ENCODE measurements at regions not wholly inside any gene's neighbourhood (a gene's known extent, or its start where the extent isn't known, plus 50 kb on each side); places are given as distances from the start of the nearest gene placed in this dataset.

DNA sequence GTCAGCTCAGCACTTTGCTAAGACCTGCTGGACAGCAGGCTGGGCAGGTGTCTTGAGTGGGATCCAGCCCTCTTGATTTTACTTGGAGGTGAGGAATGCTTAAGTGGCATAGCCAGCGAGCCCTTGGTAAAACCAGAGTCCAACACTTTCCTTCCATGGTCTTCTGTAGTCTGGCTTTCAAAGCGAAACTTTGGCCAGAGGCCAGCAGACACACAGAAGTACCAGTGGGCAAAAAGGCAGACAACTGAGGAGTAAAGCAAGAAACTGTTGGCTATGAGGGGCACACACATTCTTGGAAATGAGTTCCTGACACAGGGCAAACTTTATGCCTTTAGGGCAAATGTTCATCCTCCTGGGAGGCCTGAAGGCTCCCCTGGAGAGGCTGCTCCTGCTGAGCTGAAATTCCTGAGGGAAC lies 281.0 kb upstream of the POU3F1 start:
- TF ChIP-seq, protein P1, sequence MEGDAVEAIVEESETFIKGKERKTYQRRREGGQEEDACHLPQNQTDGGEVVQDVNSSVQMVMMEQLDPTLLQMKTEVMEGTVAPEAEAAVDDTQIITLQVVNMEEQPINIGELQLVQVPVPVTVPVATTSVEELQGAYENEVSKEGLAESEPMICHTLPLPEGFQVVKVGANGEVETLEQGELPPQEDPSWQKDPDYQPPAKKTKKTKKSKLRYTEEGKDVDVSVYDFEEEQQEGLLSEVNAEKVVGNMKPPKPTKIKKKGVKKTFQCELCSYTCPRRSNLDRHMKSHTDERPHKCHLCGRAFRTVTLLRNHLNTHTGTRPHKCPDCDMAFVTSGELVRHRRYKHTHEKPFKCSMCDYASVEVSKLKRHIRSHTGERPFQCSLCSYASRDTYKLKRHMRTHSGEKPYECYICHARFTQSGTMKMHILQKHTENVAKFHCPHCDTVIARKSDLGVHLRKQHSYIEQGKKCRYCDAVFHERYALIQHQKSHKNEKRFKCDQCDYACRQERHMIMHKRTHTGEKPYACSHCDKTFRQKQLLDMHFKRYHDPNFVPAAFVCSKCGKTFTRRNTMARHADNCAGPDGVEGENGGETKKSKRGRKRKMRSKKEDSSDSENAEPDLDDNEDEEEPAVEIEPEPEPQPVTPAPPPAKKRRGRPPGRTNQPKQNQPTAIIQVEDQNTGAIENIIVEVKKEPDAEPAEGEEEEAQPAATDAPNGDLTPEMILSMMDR (conservative IDR thresholded peaks at IDR 0.05; ENCODE audit: low read depth in 2 of 2): no peak
- no peak for TF ChIP-seq EZH2 (IDR thresholded peaks at IDR 0.05; ENCODE audit: low read depth, unreplicated experiment)
- no peak for TF ChIP-seq POLR2AphosphoS5 (IDR thresholded peaks at IDR 0.05; ENCODE audit: low read depth)
- TF ChIP-seq CREB1 (CRISPR knock-in tag; IDR thresholded peaks at IDR 0.05; ENCODE audit: low read depth): no peak
- no peak for TF ChIP-seq EZH2phosphoT487 (IDR thresholded peaks at IDR 0.05; ENCODE audit: unreplicated experiment)
- TF ChIP-seq, protein P2, sequence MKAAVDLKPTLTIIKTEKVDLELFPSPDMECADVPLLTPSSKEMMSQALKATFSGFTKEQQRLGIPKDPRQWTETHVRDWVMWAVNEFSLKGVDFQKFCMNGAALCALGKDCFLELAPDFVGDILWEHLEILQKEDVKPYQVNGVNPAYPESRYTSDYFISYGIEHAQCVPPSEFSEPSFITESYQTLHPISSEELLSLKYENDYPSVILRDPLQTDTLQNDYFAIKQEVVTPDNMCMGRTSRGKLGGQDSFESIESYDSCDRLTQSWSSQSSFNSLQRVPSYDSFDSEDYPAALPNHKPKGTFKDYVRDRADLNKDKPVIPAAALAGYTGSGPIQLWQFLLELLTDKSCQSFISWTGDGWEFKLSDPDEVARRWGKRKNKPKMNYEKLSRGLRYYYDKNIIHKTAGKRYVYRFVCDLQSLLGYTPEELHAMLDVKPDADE (IDR thresholded peaks at IDR 0.05): no peak
- TF ChIP-seq, protein P3, sequence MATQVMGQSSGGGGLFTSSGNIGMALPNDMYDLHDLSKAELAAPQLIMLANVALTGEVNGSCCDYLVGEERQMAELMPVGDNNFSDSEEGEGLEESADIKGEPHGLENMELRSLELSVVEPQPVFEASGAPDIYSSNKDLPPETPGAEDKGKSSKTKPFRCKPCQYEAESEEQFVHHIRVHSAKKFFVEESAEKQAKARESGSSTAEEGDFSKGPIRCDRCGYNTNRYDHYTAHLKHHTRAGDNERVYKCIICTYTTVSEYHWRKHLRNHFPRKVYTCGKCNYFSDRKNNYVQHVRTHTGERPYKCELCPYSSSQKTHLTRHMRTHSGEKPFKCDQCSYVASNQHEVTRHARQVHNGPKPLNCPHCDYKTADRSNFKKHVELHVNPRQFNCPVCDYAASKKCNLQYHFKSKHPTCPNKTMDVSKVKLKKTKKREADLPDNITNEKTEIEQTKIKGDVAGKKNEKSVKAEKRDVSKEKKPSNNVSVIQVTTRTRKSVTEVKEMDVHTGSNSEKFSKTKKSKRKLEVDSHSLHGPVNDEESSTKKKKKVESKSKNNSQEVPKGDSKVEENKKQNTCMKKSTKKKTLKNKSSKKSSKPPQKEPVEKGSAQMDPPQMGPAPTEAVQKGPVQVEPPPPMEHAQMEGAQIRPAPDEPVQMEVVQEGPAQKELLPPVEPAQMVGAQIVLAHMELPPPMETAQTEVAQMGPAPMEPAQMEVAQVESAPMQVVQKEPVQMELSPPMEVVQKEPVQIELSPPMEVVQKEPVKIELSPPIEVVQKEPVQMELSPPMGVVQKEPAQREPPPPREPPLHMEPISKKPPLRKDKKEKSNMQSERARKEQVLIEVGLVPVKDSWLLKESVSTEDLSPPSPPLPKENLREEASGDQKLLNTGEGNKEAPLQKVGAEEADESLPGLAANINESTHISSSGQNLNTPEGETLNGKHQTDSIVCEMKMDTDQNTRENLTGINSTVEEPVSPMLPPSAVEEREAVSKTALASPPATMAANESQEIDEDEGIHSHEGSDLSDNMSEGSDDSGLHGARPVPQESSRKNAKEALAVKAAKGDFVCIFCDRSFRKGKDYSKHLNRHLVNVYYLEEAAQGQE (IDR thresholded peaks at IDR 0.05; ENCODE audit: unreplicated experiment): no peak
- TF ChIP-seq JUNB (IDR thresholded peaks at IDR 0.05; ENCODE audit: unreplicated experiment): no peak
- TF ChIP-seq ZNF114 (CRISPR knock-in tag; IDR thresholded peaks at IDR 0.05): no peak

Data from GM23338 (cell line).